Esophagus muscularis mucosa (tissue), 3 donors: ENCODE measurements at regions not wholly inside any gene's neighbourhood (a gene's known extent, or its start where the extent isn't known, plus 50 kb on each side); places are given as distances from the start of the nearest gene placed in this dataset.

ENCODE experiments used
- POLR2A ChIP-seq: fragments of 450-650 bp; IDR thresholded peaks from one replicate; pipeline ENCODE4 v1.6.1; 2017; ENCODE audit warnings: antibody characterized with exemption, moderate library complexity, mild to moderate bottlenecking, low read depth
- TF ChIP-seq, protein P1 (sequence below), 3 experiments: fragments of 200-600 bp in 2 of 3; fragments of 450-650 bp in 1 of 3; sonication (generic) in 2 of 3; IDR thresholded peaks; one replicate each; pipeline ENCODE4 v1.5.1; 2017 to 2019; ENCODE audit warnings: antibody characterized with exemption in 3 of 3, mild to moderate bottlenecking in 2 of 3, moderate library complexity in 1 of 3

- no peak for TF ChIP-seq POLR2A
- TF ChIP-seq, protein P1, sequence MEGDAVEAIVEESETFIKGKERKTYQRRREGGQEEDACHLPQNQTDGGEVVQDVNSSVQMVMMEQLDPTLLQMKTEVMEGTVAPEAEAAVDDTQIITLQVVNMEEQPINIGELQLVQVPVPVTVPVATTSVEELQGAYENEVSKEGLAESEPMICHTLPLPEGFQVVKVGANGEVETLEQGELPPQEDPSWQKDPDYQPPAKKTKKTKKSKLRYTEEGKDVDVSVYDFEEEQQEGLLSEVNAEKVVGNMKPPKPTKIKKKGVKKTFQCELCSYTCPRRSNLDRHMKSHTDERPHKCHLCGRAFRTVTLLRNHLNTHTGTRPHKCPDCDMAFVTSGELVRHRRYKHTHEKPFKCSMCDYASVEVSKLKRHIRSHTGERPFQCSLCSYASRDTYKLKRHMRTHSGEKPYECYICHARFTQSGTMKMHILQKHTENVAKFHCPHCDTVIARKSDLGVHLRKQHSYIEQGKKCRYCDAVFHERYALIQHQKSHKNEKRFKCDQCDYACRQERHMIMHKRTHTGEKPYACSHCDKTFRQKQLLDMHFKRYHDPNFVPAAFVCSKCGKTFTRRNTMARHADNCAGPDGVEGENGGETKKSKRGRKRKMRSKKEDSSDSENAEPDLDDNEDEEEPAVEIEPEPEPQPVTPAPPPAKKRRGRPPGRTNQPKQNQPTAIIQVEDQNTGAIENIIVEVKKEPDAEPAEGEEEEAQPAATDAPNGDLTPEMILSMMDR (IDR thresholded peaks at IDR 0.05): no peak
These were observed 320.2 kb downstream of the MEX3B start for GRCh38 chr15:81725590-81725989.
